Transverse colon (tissue), 4 donors: ENCODE measurements at regions not wholly inside any gene's neighbourhood (a gene's known extent, or its start where the extent isn't known, plus 50 kb on each side); places are given as distances from the start of the nearest gene placed in this dataset.
"Not testable (repeated sequence)": the region's sequence is repeated elsewhere in the genome, so short reads cannot be mapped to it uniquely, and the experiment has no call there.

ENCODE experiments used
- DNase-seq: peaks from one replicate; pipeline ENCODE4 v3.0.0-alpha.2; 2019
- H3K27ac ChIP-seq, 4 donors: fragments of 200-600 bp; sonication (generic); 2 replicates each; pipeline ENCODE4 v1.5.1; 2016 to 2018; ENCODE audit warnings: inconsistent platforms in 4 of 4
- H3K27me3 ChIP-seq: fragments of 200-600 bp; sonication (generic); 2 replicates; pipeline ENCODE4 v1.5.1; 2017; ENCODE audit warnings: inconsistent platforms
- H3K36me3 ChIP-seq, 4 donors: fragments of 200-600 bp; sonication (generic); 2 replicates each; pipeline ENCODE4 v1.5.1; 2017 to 2019; ENCODE audit warnings: inconsistent platforms in 4 of 4
- H3K4me1 ChIP-seq, 4 donors: fragments of 200-600 bp; sonication (generic); 2 replicates each; pipeline ENCODE4 v1.5.1; 2017 to 2020; ENCODE audit warnings: inconsistent platforms in 4 of 4
- H3K4me3 ChIP-seq, 4 donors: fragments of 200-600 bp; sonication (generic); 1 replicate in 1 of 4; 2 replicates in 3 of 4; pipeline versions ENCODE4 v1.5.1 to v1.6.1; 2017 to 2019; ENCODE audit warnings: inconsistent platforms in 4 of 4
- H3K9me3 ChIP-seq, 2 donors: fragments of 200-600 bp; sonication (generic); 2 replicates each; pipeline ENCODE4 v1.5.1; 2017 to 2019; ENCODE audit warnings: inconsistent platforms in 2 of 2
- CTCF ChIP-seq, 5 experiments: fragments of 200-600 bp in 3 of 5; fragments of 450-650 bp in 2 of 5; sonication (generic) in 3 of 5; IDR thresholded peaks; 1 replicate in 2 of 5; 2 replicates in 3 of 5; pipeline ENCODE4 v1.5.1; 2016 to 2017; ENCODE audit warnings: antibody characterized with exemption in 5 of 5, inconsistent platforms in 3 of 5, mild to moderate bottlenecking in 2 of 5, moderate library complexity in 1 of 5
- EP300 ChIP-seq: sonication (generic); formaldehyde crosslinking; IDR thresholded peaks from one replicate; pipeline ENCODE4 v1.6.1; 2017; ENCODE audit warnings: antibody characterized with exemption, low read depth
- POLR2A ChIP-seq: fragments of 450-650 bp; IDR thresholded peaks from one replicate; pipeline ENCODE4 v1.6.1; 2016; ENCODE audit warnings: antibody characterized with exemption, mild to moderate bottlenecking, moderate library complexity
- POLR2AphosphoS5 ChIP-seq, 3 donors: sonication (generic); formaldehyde crosslinking; IDR thresholded peaks; one replicate each; pipeline ENCODE4 v1.6.1; 2016; ENCODE audit warnings: antibody characterized with exemption in 3 of 3
- WGBS, 2 donors: methylation state at CpG; one replicate each; pipeline ENCODE4 v1.1.5; 2018; ENCODE audit warnings: low coverage in 1 of 2; 5-methylcytosine and 5-hydroxymethylcytosine counted together
- in situ Hi-C, 4 donors: fragments of 200-750 bp; cut with MboI; loops; one replicate each; pipeline versions ENCODE4 v1.15.0 to v1.15.1; 2017; ENCODE audit warnings: low sequenced_read_pairs in 3 of 4, low pct_ligation_motif_present in 1 of 4, low pct_unique_long_range_greater_than_20kb in 1 of 4
- intact Hi-C: fragments of 100-400 bp; cut with DNase I; formaldehyde crosslinking; loops from one replicate; pipeline ENCODE4 v1.15.1; 2023; ENCODE audit warnings: low total_unique reads

- 64 to 79% methylated on average over 4 of the region's 4 CpGs for WGBS, 2 donors
- intact Hi-C loops (no loop called here), in situ Hi-C loops (no loop called here)
- Histone ChIP-seq H3K27ac (no peak overlapping the region), H3K36me3 (no peaks in the 10 kb centered on the region), H3K27me3 (no peaks in the 10 kb centered on the region), H3K4me1 (no peaks in the 10 kb centered on the region), H3K9me3 (no peaks in the 10 kb centered on the region), H3K4me3 (no peak overlapping the region)
- TF ChIP-seq CTCF (IDR thresholded peaks at IDR 0.05): no peak
- no peak for TF ChIP-seq POLR2AphosphoS5 (IDR thresholded peaks at IDR 0.05)
- TF ChIP-seq EP300: no peak
- no peak for DNase-seq
Measured at GRCh38 chr13:61546413-61546812, 130.8 kb upstream of the PCDH20 start.

- Histone ChIP-seq H3K27ac (no peak overlapping the region), H3K4me3 (no peak overlapping the region), H3K9me3 (peaks cover 0 to 4% of the 10 kb centered on the region in 2 donors), H3K4me1 (no peaks in the 10 kb centered on the region), H3K27me3 (no peaks in the 10 kb centered on the region), H3K36me3 (no peaks in the 10 kb centered on the region)
- no peak for DNase-seq
- TF ChIP-seq EP300 (no peak), POLR2AphosphoS5 (IDR thresholded peaks at IDR 0.05) (no peak), POLR2A (no peak), CTCF (IDR thresholded peaks at IDR 0.05) (no peak)
- intact Hi-C loops (no loop called here), in situ Hi-C loops (no loop called here)
- WGBS, 2 donors: 43 to 49% methylated on average over 1 of the region's 1 CpG
Measured at GRCh38 chr13:61536433-61536832, 120.8 kb upstream of the PCDH20 start.

- H3K27me3 ChIP-seq: no peaks in the 10 kb centered on the region
- no peak overlapping the region for H3K27ac ChIP-seq
- DNase-seq: no peak
- no peak overlapping the region for H3K4me3 ChIP-seq
- no peaks in the 10 kb centered on the region for H3K36me3 ChIP-seq
- intact Hi-C loops (no loop called here), in situ Hi-C loops (no loop called here)
- H3K9me3 ChIP-seq: no peaks in the 10 kb centered on the region
- TF ChIP-seq EP300: no peak
- WGBS, 2 donors: 51 to 68% methylated on average over 10 of the region's 10 CpGs
- no peaks in the 10 kb centered on the region for H3K4me1 ChIP-seq
Measured at GRCh38 chr13:61531383-61532065, 115.9 kb upstream of the PCDH20 start.

GRCh38 chr13:61519214-61519613 is 103.6 kb upstream of the PCDH20 start:
- in situ Hi-C loops, intact Hi-C loops: not testable (repeated sequence)

GRCh38 chr13:61508936-61509335 is 93.3 kb upstream of the PCDH20 start:
- WGBS, 2 donors: 81 to 100% methylated on average over 1 to 2 of the region's 2 CpGs

More at GRCh38 chr13:61519214-61519613, 103.6 kb upstream of the PCDH20 start:
- 70 to 90% methylated on average over 2 to 5 of the region's 5 CpGs for WGBS, 2 donors
- H3K27me3 ChIP-seq, H3K4me3 ChIP-seq, H3K27ac ChIP-seq, H3K4me1 ChIP-seq, H3K36me3 ChIP-seq, DNase-seq, H3K9me3 ChIP-seq: not testable (repeated sequence)

More at GRCh38 chr13:61508936-61509335, 93.3 kb upstream of the PCDH20 start:
- intact Hi-C loops: no loop called here
- TF ChIP-seq POLR2AphosphoS5 (IDR thresholded peaks at IDR 0.05): no peak
- TF ChIP-seq CTCF (IDR thresholded peaks at IDR 0.05): no peak
- TF ChIP-seq POLR2A: no peak
- no peak for TF ChIP-seq EP300
- no peak overlapping the region for H3K27ac ChIP-seq
- H3K4me3 ChIP-seq: no peak overlapping the region
- in situ Hi-C loops: no loop called here
- no peaks in the 10 kb centered on the region for H3K4me1 ChIP-seq
- H3K9me3 ChIP-seq: no peaks in the 10 kb centered on the region
- no peaks in the 10 kb centered on the region for H3K36me3 ChIP-seq
- DNase-seq: no peak
- no peaks in the 10 kb centered on the region for H3K27me3 ChIP-seq
